ENCODE measurements at regions not wholly inside any gene's neighbourhood (a gene's known extent, or its start where the extent isn't known, plus 50 kb on each side); places are given as distances from the start of the nearest gene placed in this dataset.

DNA sequence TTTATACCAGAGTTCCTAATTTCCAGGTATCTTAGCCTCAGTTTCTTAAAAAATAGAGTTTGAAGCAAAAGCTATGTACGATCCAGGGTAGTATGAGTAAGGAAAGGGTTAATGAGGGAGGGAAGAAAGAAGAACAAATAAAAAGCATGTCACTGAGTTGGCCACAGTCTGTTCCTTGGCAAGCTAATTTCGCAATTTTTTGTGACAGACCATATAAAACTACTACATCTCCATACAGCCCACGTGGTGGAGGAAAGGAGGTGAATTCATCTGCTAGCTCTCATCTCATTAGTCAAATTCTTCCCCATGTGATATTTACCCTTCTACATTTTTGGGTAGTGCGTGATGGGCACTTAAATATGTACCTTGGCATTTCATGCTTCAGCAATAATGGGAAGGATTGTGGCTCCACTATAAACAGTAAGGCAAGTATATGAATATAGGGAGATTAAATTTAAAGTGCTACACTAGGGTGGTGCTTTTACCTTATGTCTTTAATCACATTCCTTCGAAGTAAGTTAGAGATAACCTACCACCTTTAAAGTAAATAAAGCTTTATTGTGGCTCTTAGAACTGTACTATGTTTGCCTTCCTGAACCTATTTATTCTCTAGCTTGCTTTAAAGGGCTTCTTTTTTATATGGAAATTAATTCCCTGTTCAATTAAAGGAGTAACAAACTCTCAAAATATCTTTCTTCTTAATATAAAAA lies 102.1 kb upstream of the VAMP7 start:
- no peak overlapping the region for H3K27ac ChIP-seq (ENCODE audit: low read length)
- no peak overlapping the region for H3K4me2 ChIP-seq (ENCODE audit: low read depth, low read length)
- H4K20me1 ChIP-seq (ENCODE audit: insufficient read depth, low read length): no peaks in the 10 kb centered on the region
- H3K79me2 ChIP-seq (ENCODE audit: low read length): no peaks in the 10 kb centered on the region
- H3F3A ChIP-seq (ENCODE audit: insufficient read depth, low read length): no peaks in the 10 kb centered on the region
- no peak for DNase-seq
- H3K4me1 ChIP-seq (ENCODE audit: low read length): no peaks in the 10 kb centered on the region
- H3K9me2 ChIP-seq (replicated peaks; ENCODE audit: insufficient read depth, low read length): no peaks in the 10 kb centered on the region
- H3K27me3 ChIP-seq (replicated peaks; ENCODE audit: insufficient read depth, low read length): no peaks in the 10 kb centered on the region
- H2AFZ ChIP-seq (ENCODE audit: low read length): no peak overlapping the region
- TF ChIP-seq EZH2 (optimal IDR thresholded peaks at IDR 0.05; ENCODE audit: low read depth, low read length): no peak
- TF ChIP-seq EZH2phosphoT487 (IDR thresholded peaks at IDR 0.05; ENCODE audit: low read length): no peak
- TF ChIP-seq CTCF (IDR thresholded peaks at IDR 0.05; ENCODE audit: low read length): no peak
- no peak overlapping the region for H3K4me3 ChIP-seq (ENCODE audit: low read length)
- no peaks in the 10 kb centered on the region for H3K36me3 ChIP-seq (replicated peaks; ENCODE audit: insufficient read depth, low read length)
- H3K9ac ChIP-seq (ENCODE audit: low read length): no peak overlapping the region
- no peaks in the 10 kb centered on the region for H3K9me3 ChIP-seq (replicated peaks; ENCODE audit: insufficient read depth, low read length)

DNA sequence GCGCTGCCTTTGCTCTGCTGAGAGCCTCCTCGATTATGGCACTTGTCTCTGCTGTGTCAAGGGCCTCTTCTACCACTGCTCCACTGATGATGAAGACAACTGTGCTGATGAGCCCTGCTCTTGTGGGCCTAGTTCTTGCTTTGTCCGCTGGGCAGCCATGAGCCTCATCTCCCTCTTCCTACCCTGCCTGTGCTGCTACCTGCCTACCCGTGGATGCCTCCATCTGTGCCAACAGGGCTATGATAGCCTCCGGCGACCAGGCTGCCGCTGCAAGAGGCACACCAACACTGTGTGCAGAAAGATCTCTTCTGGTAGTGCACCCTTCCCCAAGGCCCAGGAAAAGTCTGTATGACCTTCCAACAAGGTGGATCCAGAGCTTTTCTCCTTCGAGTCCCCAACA lies 106.8 kb upstream of the VAMP7 start:
- H3K4me1 ChIP-seq (ENCODE audit: low read length): no peaks in the 10 kb centered on the region
- no peak for TF ChIP-seq CTCF (IDR thresholded peaks at IDR 0.05; ENCODE audit: low read length)
- TF ChIP-seq EZH2 (optimal IDR thresholded peaks at IDR 0.05; ENCODE audit: low read depth, low read length): no peak
- TF ChIP-seq EZH2phosphoT487 (IDR thresholded peaks at IDR 0.05; ENCODE audit: low read length): no peak
- DNase-seq: no peak
- H3K9me3 ChIP-seq (replicated peaks; ENCODE audit: insufficient read depth, low read length): no peaks in the 10 kb centered on the region
- H3K9me2 ChIP-seq (replicated peaks; ENCODE audit: insufficient read depth, low read length): no peaks in the 10 kb centered on the region
- H3K4me3 ChIP-seq (ENCODE audit: low read length): no peak overlapping the region
- H3F3A ChIP-seq (ENCODE audit: insufficient read depth, low read length): no peaks in the 10 kb centered on the region
- H4K20me1 ChIP-seq (ENCODE audit: insufficient read depth, low read length): no peaks in the 10 kb centered on the region
- H3K27me3 ChIP-seq (replicated peaks; ENCODE audit: insufficient read depth, low read length): no peaks in the 10 kb centered on the region
- no peak overlapping the region for H3K27ac ChIP-seq (ENCODE audit: low read length)
- no peaks in the 10 kb centered on the region for H3K36me3 ChIP-seq (replicated peaks; ENCODE audit: insufficient read depth, low read length)
- H2AFZ ChIP-seq (ENCODE audit: low read length): no peak overlapping the region
- H3K4me2 ChIP-seq (ENCODE audit: low read depth, low read length): no peak overlapping the region
- H3K9ac ChIP-seq (ENCODE audit: low read length): no peak overlapping the region
- no peaks in the 10 kb centered on the region for H3K79me2 ChIP-seq (ENCODE audit: low read length)

- Histone ChIP-seq H3K4me3 (ENCODE audit: low read length) (peak overlapping the region; percentile 28; the same call in 1 of the 2 replicates), H2AFZ (ENCODE audit: low read length) (no peak overlapping the region), H4K20me1 (ENCODE audit: insufficient read depth, low read length) (no peaks in the 10 kb centered on the region), H3K9me3 (replicated peaks; ENCODE audit: insufficient read depth, low read length) (no peaks in the 10 kb centered on the region), H3K27ac (ENCODE audit: low read length) (no peak overlapping the region), H3K9me2 (replicated peaks; ENCODE audit: insufficient read depth, low read length) (no peaks in the 10 kb centered on the region), H3K4me1 (ENCODE audit: low read length) (no peaks in the 10 kb centered on the region), H3K9ac (ENCODE audit: low read length) (no peak overlapping the region), H3F3A (ENCODE audit: insufficient read depth, low read length) (no peaks in the 10 kb centered on the region), H3K36me3 (replicated peaks; ENCODE audit: insufficient read depth, low read length) (no peaks in the 10 kb centered on the region), H3K4me2 (ENCODE audit: low read depth, low read length) (peak overlapping the region; percentile 56), H3K27me3 (replicated peaks; ENCODE audit: insufficient read depth, low read length) (no peaks in the 10 kb centered on the region), H3K79me2 (ENCODE audit: low read length) (no peaks in the 10 kb centered on the region)
- TF ChIP-seq EZH2 (optimal IDR thresholded peaks at IDR 0.05; ENCODE audit: low read depth, low read length): no peak
- TF ChIP-seq EZH2phosphoT487 (IDR thresholded peaks at IDR 0.05; ENCODE audit: low read length): no peak
- no peak for TF ChIP-seq CTCF (IDR thresholded peaks at IDR 0.05; ENCODE audit: low read length)
- no peak for DNase-seq
Measured at GRCh38 chrX:155767876-155768769, 113.0 kb upstream of the VAMP7 start.
